H9 (cell line): ENCODE measurements at regions not wholly inside any gene's neighbourhood (a gene's known extent, or its start where the extent isn't known, plus 50 kb on each side); places are given as distances from the start of the nearest gene placed in this dataset.

Experiments used
- DNase-seq: peaks from one replicate; pipeline ENCODE4 v3.0.0-alpha.2; 2017
- H2AFZ ChIP-seq: one replicate; pipeline ENCODE4 v1.6.1; 2013; ENCODE audit warnings: mild to moderate bottlenecking, low read length, control low read depth, moderate library complexity
- H2AK5ac ChIP-seq: 2 replicates; pipeline ENCODE4 v1.6.1; 2013; ENCODE audit warnings: low read length, control low read depth, mixed read lengths; ENCODE audit not compliant: insufficient read length
- H2BK120ac ChIP-seq: one replicate; pipeline ENCODE4 v1.6.1; 2013; ENCODE audit warnings: low read depth, mild to moderate bottlenecking, low read length, control low read depth, inconsistent platforms; ENCODE audit not compliant: poor library complexity, severe bottlenecking
- H2BK12ac ChIP-seq: 2 replicates; pipeline ENCODE4 v1.6.1; 2013; ENCODE audit warnings: low read length, control low read depth, mixed read lengths, low read depth; ENCODE audit not compliant: insufficient read length
- H2BK15ac ChIP-seq: 2 replicates; pipeline ENCODE4 v1.6.1; 2013; ENCODE audit warnings: low read depth, low read length, control low read depth
- H2BK20ac ChIP-seq: one replicate; pipeline ENCODE4 v1.6.1; 2013; ENCODE audit warnings: low read depth, mild to moderate bottlenecking, low read length, control low read depth, inconsistent platforms; ENCODE audit not compliant: poor library complexity, severe bottlenecking
- H2BK5ac ChIP-seq: 2 replicates; pipeline ENCODE4 v1.6.1; 2013; ENCODE audit warnings: low read length, control low read depth, mixed read lengths; ENCODE audit not compliant: insufficient read length
- H3K14ac ChIP-seq: 2 replicates; pipeline ENCODE4 v1.6.1; 2013; ENCODE audit warnings: low read length, control low read depth; ENCODE audit not compliant: insufficient read depth
- H3K18ac ChIP-seq: 2 replicates; pipeline ENCODE4 v1.6.1; 2013; ENCODE audit warnings: low read depth, mild to moderate bottlenecking, mixed read lengths, low read length, control low read depth; ENCODE audit not compliant: insufficient read length
- H3K23ac ChIP-seq: 2 replicates; pipeline ENCODE4 v1.6.1; 2013; ENCODE audit warnings: low read length, control low read depth, mixed read lengths, low read depth; ENCODE audit not compliant: insufficient read length
- H3K23me2 ChIP-seq: 2 replicates; pipeline ENCODE4 v1.6.1; 2013; ENCODE audit warnings: low read depth, mild to moderate bottlenecking, mixed read lengths, low read length, control low read depth; ENCODE audit not compliant: insufficient read length, poor library complexity, severe bottlenecking
- H3K27ac ChIP-seq: 2 replicates; pipeline ENCODE4 v1.5.1; 2013; ENCODE audit warnings: low read length, control low read depth, mixed read lengths, low read depth; ENCODE audit not compliant: insufficient read length
- H3K27me3 ChIP-seq: 2 replicates; pipeline ENCODE4 v1.6.1; 2013; ENCODE audit warnings: low read length, control low read depth, inconsistent platforms; ENCODE audit not compliant: insufficient read depth
- H3K4ac ChIP-seq: 2 replicates; pipeline ENCODE4 v1.6.1; 2013; ENCODE audit warnings: low read depth, mild to moderate bottlenecking, control low read depth, inconsistent platforms, low read length, moderate library complexity
- H3K4me1 ChIP-seq: 2 replicates; pipeline ENCODE4 v1.6.1; 2013; ENCODE audit warnings: low read length, control low read depth, inconsistent platforms; ENCODE audit not compliant: insufficient read depth
- H3K4me2 ChIP-seq: 2 replicates; pipeline ENCODE4 v1.6.1; 2013; ENCODE audit warnings: low read length, control low read depth, mixed read lengths; ENCODE audit not compliant: insufficient read length, insufficient read depth
- H3K56ac ChIP-seq: 2 replicates; pipeline ENCODE4 v1.6.1; 2013; ENCODE audit warnings: low read depth, mild to moderate bottlenecking, mixed read lengths, low read length, control low read depth; ENCODE audit not compliant: insufficient read length
- H3K79me1 ChIP-seq: 2 replicates; pipeline ENCODE4 v1.6.1; 2013; ENCODE audit warnings: low read depth, mild to moderate bottlenecking, moderate library complexity, low read length, control low read depth, inconsistent platforms; ENCODE audit not compliant: insufficient read depth, poor library complexity, severe bottlenecking
- H3K79me2 ChIP-seq: 2 replicates; pipeline ENCODE4 v1.6.1; 2013; ENCODE audit warnings: low read length, control low read depth, inconsistent platforms; ENCODE audit not compliant: insufficient read depth
- H3K9ac ChIP-seq: 2 replicates; pipeline ENCODE4 v1.6.1; 2013; ENCODE audit warnings: low read length, control low read depth, mixed read lengths; ENCODE audit not compliant: insufficient read length; ENCODE audit errors: extremely low read depth
- H3K9me3 ChIP-seq: one replicate; pipeline ENCODE4 v1.6.1; 2013; ENCODE audit warnings: low read depth, low read length, inconsistent platforms; ENCODE audit not compliant: control insufficient read depth
- H3T11ph ChIP-seq: one replicate; pipeline ENCODE4 v1.6.1; 2013; ENCODE audit warnings: mild to moderate bottlenecking, low read length, control low read depth, inconsistent platforms
- H4K20me1 ChIP-seq: one replicate; pipeline ENCODE4 v1.6.1; 2013; ENCODE audit not compliant: control insufficient read depth, insufficient read length, insufficient read depth
- H4K5ac ChIP-seq: 2 replicates; pipeline ENCODE4 v1.6.1; 2013; ENCODE audit warnings: low read depth, mild to moderate bottlenecking, mixed read lengths, low read length, control low read depth; ENCODE audit not compliant: insufficient read length
- H4K8ac ChIP-seq: replicated peaks from 2 replicates; pipeline ENCODE4 v1.6.1; 2013; ENCODE audit warnings: low read length, control low read depth, mixed read lengths, low read depth; ENCODE audit not compliant: insufficient read length
- H4K91ac ChIP-seq: 2 replicates; pipeline ENCODE4 v1.6.1; 2013; ENCODE audit warnings: low read depth, mild to moderate bottlenecking, moderate library complexity, mixed read lengths, low read length, control low read depth; ENCODE audit not compliant: insufficient read length
- H3K27ac Mint-ChIP-seq, 3 experiments: 2 replicates in 2 of 3; 3 replicates in 1 of 3; pipeline ENCODE4 v1.8.0; 2020 to 2021; ENCODE audit warnings: mixed read lengths in 3 of 3, mild to moderate bottlenecking in 1 of 3, moderate library complexity in 1 of 3
- H3K27me3 Mint-ChIP-seq: 2 replicates; pipeline ENCODE4 v1.8.0; 2021; ENCODE audit warnings: low read depth, mild to moderate bottlenecking, moderate library complexity, mixed read lengths
- H3K36me3 Mint-ChIP-seq, 3 experiments: 2 replicates in 2 of 3; 3 replicates in 1 of 3; pipeline ENCODE4 v1.8.0; 2020 to 2021; ENCODE audit warnings: low read depth in 3 of 3, mixed read lengths in 3 of 3; ENCODE audit not compliant: insufficient read depth in 1 of 3
- H3K4me1 Mint-ChIP-seq, 2 experiments: 2 replicates each; pipeline ENCODE4 v1.8.0; 2020; ENCODE audit warnings: mixed read lengths in 2 of 2
- H3K4me3 Mint-ChIP-seq, 2 experiments: 2 replicates in 1 of 2; 3 replicates in 1 of 2; pipeline ENCODE4 v1.8.0; 2020 to 2021; ENCODE audit warnings: mild to moderate bottlenecking in 2 of 2, mixed read lengths in 2 of 2, moderate library complexity in 1 of 2
- H3K9me3 Mint-ChIP-seq, 2 experiments: 2 replicates in 1 of 2; 3 replicates in 1 of 2; pipeline ENCODE4 v1.8.0; 2020; ENCODE audit warnings: mild to moderate bottlenecking in 2 of 2, mixed read lengths in 2 of 2, moderate library complexity in 1 of 2
- CTCF ChIP-seq: fragments of 200-600 bp; sonication (generic); conservative IDR thresholded peaks from 3 replicates; pipeline ENCODE4 v1.8.0; 2021; ENCODE audit warnings: antibody characterized with exemption, mild to moderate bottlenecking
- WGBS: extraction: QIAGEN DNeasy Blood & Tissue Kit; methylation state at CpG from one replicate; pipeline ENCODE4 v1.1.7; 2013; ENCODE audit warnings: missing lambda C conversion rate, low lambda C conversion rate, mixed read lengths; ENCODE audit not compliant: insufficient read length; ENCODE audit errors: extremely low coverage; 5-methylcytosine and 5-hydroxymethylcytosine counted together

GRCh38 chr2:118186858-118187254 is 98.6 kb downstream of the INSIG2 start:
- Histone ChIP-seq H3T11ph (no peak overlapping the region), H2BK120ac (no peak overlapping the region), H2BK15ac (no peak overlapping the region), H3K14ac (peak overlapping the region; percentile 81; the same call in 1 of the 2 replicates), H3K4ac (no peak overlapping the region; the same call in 1 of the 2 replicates), H2AFZ (no peak overlapping the region), H3K79me2 (no peaks in the 10 kb centered on the region), H3K79me1 (no peaks in the 10 kb centered on the region), H2BK5ac (no peak overlapping the region), H4K91ac (no peak overlapping the region), H3K56ac (no peak overlapping the region), H3K9me3 (no peaks in the 10 kb centered on the region), H3K9ac (peak overlapping the region; percentile 67), H4K5ac (peak overlapping the region; percentile 20), H2BK20ac (no peak overlapping the region), H2BK12ac (no peak overlapping the region), H3K18ac (peak overlapping the region; percentile 93), H3K4me1 (0 out of 2 replicates have a peak, but pooled peaks cover 4% of the 10 kb centered on the region), H2AK5ac (no peak overlapping the region), H3K23ac (no peak overlapping the region), H4K20me1 (no peaks in the 10 kb centered on the region), H3K27ac (peak overlapping the region; percentile 22), H3K23me2 (peaks cover 11% of the 10 kb centered on the region), H3K27me3 (no peaks in the 10 kb centered on the region), H4K8ac (no peak overlapping the region), H3K4me2 (peak overlapping the region; percentile 98)
- peak overlapping the region; percentile 84 to 93 for H3K4me3 Mint-ChIP-seq
- H3K27me3 Mint-ChIP-seq: peaks cover 19% of the 10 kb centered on the region
- WGBS: no CpG with 5 or more reads among the region's 5 CpGs
- no peaks in the 10 kb centered on the region for H3K36me3 Mint-ChIP-seq
- peak overlapping the region in 2 of 3 experiments; percentile 96 to 99; a peak in 4 of 7 replicates for H3K27ac Mint-ChIP-seq
- no peaks in the 10 kb centered on the region for H3K9me3 Mint-ChIP-seq
- H3K4me1 Mint-ChIP-seq: peaks cover 21 to 38% of the 10 kb centered on the region in 2 experiments
- no peak for TF ChIP-seq CTCF
- DNase-seq: no peak
